ENCODE measurements at regions not wholly inside any gene's neighbourhood (a gene's known extent, or its start where the extent isn't known, plus 50 kb on each side); places are given as distances from the start of the nearest gene placed in this dataset.

DNA sequence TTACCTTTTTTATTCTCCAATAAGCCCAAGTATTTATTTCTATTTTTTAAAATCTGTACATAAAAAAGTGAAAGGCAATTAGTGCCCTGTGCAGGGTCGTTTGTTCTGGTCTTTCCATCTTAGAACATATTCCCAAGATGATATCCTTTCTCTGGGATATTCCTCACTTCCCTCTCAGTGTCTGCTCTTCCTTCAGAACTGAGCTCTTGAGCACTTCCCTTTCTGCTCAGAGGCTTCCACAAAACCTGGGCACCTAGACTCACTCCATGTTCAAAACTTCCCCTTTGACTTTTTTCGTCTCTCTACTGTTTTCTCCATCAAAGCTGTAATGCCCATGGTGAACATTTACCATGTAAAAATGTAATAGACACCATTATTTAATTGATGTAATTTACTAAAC is 296.5 kb upstream of the TCF4 start:
- DNase-seq (ENCODE audit: low read depth in 2 of 2): no peak

GRCh38 chr18:55880617-55881016 is 292.6 kb upstream of the TCF4 start:
- DNase-seq (ENCODE audit: low read depth in 2 of 2): no peak

GRCh38 chr18:55879331-55879730 is 291.3 kb upstream of the TCF4 start:
- DNase-seq (ENCODE audit: low read depth in 2 of 2): no peak

DNA sequence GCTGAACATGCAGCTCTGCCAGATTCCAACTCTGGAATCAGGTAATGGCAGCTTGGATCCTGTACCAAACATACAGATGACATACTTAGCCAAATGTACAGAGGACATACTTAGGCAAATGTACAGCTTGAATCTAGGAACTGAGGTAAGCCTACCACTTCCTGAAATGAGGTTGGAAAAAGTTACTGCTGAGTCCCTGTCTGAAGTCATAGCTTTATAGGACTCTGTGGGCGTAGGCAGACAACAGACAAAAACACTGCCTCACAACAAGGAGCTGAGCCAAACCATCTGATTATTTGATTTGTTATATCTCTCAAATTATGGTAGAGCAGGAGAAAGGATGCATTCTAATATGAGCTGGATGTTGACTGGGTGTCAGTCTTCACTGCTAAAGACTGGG is 290.2 kb upstream of the TCF4 start:
- DNase-seq (ENCODE audit: low read depth in 2 of 2): no peak

- DNase-seq (ENCODE audit: low read depth in 2 of 2): no peak
Observed at GRCh38 chr18:55877321-55877720, 289.3 kb upstream of the TCF4 start.

DNA sequence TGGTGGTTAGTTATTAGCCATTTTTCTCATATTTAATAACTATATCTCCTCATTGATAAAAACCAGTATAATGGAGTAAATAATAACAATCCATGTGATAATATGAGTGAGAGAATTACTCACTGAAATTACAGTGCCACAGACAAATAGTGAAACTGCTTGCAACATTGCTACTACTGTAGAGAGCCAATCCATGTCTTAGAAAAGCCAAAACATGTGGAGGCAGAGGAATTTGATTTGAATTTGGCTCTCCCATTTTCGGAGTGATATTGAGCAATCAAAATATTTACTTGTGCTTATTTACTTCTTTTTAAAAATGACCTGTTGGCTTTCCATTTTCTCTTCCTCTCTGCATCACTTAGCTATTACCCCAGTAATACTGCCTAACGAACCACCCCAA is 288.3 kb upstream of the TCF4 start:
- DNase-seq (ENCODE audit: low read depth in 2 of 2): no peak

DNA sequence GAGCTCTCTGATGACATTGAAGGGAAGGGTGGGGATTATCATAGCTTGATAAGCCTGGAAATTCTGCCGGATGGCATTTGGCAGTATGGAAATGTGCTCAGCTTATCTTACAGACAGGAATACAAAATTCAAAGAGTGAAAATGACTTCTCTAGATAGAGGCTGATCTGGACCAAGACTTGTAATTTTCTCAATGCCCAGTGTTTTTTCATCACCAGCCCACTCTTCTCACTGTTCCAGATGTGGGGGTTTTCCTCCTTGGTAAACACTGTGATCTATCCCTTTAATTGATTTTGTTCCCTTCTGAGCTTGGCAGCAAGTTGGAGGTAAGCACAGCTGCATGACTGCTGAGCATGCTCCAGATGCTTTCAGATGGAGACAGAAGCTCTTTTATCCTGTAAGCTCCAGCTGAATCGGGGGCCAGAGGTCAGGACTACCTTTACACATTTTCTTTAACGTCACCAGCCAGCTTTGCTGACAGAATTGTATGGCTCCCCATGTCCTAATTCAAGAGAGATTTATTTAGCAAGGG is 287.4 kb upstream of the TCF4 start:
- no peak for DNase-seq (ENCODE audit: low read depth in 2 of 2)

GRCh38 chr18:55869556-55870501 is 281.8 kb upstream of the TCF4 start:
- no peak for DNase-seq (ENCODE audit: low read depth in 2 of 2)

- DNase-seq (ENCODE audit: low read depth in 2 of 2): no peak
Observed at GRCh38 chr18:55868909-55869308, 280.9 kb upstream of the TCF4 start.

- DNase-seq (ENCODE audit: low read depth in 2 of 2): no peak
Observed at GRCh38 chr18:55866886-55867285, 278.9 kb upstream of the TCF4 start.

DNA sequence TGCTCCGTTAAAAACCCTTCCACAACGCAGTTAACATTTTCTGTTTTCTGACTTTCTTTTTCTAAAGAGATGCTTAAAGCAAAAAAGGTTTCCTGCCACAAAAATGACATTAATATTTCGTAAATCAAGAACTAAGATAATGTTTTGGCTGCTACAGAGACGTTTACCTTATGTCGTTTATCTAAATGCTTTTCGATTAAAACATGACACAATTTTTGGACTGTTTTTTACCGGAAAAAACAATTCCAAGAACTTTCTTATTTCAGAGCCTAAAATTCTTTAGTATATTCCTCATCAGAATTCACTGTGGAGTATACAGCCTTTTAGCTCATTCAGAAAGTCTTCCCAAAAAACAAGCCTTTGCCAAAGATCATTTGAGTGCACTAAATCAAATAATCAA is 278.0 kb upstream of the TCF4 start:
- DNase-seq (ENCODE audit: low read depth in 2 of 2): no peak

- DNase-seq (ENCODE audit: low read depth in 2 of 2): no peak
Observed at GRCh38 chr18:55864281-55864680, 276.3 kb upstream of the TCF4 start.

- no peak for DNase-seq (ENCODE audit: low read depth in 2 of 2)
Observed at GRCh38 chr18:55863876-55864275, 275.9 kb upstream of the TCF4 start.

DNA sequence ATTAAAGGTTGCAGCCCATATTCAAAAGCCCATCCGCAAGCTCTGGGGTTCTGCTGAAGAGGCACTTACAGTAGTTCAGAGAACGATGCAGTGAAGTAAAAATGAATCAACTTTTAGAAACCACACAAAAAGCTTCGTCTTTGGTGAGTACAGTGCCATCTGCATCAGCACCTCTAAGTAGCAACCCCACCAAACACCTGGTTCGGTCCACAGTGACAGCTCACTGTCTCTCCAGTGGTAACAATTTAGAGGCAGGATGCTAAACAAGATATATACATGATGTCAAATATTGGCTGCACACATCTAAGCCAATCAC is 275.4 kb upstream of the TCF4 start:
- DNase-seq (ENCODE audit: low read depth in 2 of 2): no peak

- DNase-seq (ENCODE audit: low read depth in 2 of 2): no peak
Observed at GRCh38 chr18:55862693-55863390, 274.9 kb upstream of the TCF4 start.

DNA sequence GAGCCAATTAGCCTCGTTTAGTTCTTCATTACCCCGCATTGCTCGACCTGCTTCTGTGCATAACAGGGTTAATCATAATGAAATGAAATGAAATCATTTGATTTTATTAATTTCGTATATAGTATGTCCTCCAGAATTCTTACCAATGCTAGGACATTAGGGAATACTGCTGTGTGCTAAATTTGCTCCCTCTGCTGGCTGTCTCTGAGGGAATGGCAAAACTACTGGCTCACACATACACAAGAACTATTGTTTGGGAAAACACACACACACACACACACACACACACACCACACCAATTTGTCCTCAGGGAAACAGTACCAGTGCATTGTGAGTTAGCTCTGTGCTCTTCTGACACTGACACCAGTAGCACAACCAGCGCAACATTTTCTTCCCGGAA is 273.3 kb upstream of the TCF4 start:
- DNase-seq (ENCODE audit: low read depth in 2 of 2): no peak

DNA sequence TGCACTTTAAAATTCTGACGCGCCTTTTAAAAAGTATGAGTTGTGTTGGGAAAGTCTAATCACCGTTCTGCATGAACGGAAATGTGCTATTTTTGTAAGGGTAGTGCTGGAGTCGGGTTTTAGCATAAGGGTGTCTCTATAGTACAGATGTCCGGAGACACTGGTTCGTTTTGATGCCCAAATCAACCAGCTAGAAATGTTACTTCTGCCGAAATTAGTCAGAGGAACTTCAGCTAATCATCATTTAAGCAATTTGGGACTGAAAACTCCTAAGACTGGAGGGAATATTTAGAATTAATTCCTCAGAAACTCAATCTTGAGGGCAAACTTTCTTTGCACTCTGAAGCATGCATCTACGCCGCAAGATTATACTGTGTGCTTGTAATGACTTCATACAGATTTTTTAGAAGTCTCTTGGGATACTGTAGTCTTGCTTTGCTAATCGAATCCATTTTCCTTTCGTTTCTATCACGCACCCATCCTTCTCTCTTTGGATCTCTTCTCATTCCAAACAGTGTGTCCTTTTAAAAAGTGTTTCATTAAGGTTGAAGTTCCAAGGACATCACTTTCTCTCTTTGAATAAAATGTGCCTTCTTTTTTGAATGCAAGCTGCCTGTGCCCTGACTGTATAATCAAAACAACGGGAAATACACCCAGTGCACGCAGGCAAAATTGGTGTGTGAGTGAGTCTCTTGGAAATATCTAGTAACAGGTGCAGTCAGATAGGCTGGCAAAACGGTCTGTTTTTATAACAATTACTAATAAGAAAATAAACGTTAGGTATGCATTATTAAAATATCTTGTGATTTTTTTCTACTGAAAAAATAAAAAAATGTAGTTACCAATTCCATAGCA is 270.9 kb upstream of the TCF4 start:
- no peak for DNase-seq (ENCODE audit: low read depth in 2 of 2)

GRCh38 chr18:55857956-55858355 is 270.0 kb upstream of the TCF4 start:
- DNase-seq (ENCODE audit: low read depth in 2 of 2): no peak

- DNase-seq (ENCODE audit: low read depth in 2 of 2): no peak
Observed at GRCh38 chr18:55857409-55857808, 269.4 kb upstream of the TCF4 start.

DNA sequence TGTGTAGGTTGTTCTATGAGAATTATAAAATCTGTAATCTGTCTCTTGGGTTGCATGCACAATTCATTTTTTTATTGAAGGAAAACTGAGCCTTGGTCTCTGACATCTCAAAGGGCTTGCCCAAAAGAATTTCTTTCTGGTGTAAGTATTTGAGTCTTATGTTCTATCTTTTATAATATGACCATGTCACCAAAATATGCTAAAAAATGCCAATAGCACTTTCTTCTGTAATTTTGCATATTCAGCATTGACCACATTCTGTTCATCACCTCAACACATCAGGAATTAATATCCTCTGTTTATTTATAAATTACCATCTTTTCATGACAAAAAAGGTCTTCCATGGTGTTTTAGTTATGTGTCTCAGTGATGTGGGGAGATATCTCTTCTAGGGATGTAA is 268.7 kb upstream of the TCF4 start:
- DNase-seq (ENCODE audit: low read depth in 2 of 2): no peak

DNA sequence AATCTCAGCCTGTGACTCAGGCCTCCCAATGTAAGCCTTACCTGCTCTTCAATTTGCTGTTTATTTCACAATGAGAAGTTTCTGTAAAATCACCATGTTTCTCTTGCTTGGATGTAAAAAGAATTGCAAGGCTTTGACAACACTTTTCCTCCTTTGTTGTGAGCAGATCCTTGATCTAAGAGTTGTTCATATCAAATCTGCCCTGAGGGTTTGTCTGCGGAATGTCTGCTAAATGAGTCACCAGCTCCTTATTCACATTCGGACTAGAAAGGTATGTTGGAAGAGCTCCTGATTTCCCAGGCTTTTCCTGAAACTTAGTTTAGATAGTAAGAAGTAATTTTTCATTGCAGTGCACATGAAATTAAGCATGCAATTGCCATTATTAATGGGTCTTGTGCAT is 268.2 kb upstream of the TCF4 start:
- DNase-seq (ENCODE audit: low read depth in 2 of 2): no peak

DNA sequence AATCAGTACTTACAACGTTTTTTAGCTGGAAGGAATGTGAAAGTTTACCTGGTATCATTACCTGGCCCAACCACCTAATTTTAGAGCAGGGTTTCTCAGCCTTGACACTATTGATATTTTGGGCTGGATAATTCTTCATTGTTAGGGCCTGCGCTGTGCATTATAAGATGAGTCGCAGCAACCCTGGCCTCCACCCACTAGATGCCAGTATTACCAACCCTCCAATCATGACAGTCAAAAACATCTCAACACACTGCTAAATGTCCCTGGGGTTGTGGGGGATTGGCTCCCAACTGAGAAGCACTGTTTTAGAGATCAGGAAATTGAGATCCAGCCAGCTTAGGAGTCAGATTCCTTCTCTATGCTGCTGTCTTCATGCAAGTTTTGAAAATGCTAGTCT is 265.3 kb upstream of the TCF4 start:
- DNase-seq (ENCODE audit: low read depth in 2 of 2): no peak

Data from stimulated activated CD8-positive, alpha-beta memory T cell treated with anti-CD3 and anti-CD28 coated beads, Interleukin-15, amount 100 ng/mL, for 48 hours (primary cell).